HepG2 (cell line): ENCODE measurements at regions not wholly inside any gene's neighbourhood (a gene's known extent, or its start where the extent isn't known, plus 50 kb on each side); places are given as distances from the start of the nearest gene placed in this dataset.
"Not testable (repeated sequence)": the region's sequence is repeated elsewhere in the genome, so short reads cannot be mapped to it uniquely, and the experiment has no call there.

Source experiments
- ATAC-seq: fragments of 200-7000 bp; cut with Tn5 transposase; 3 replicates; pipeline ENCODE4 v1.9.1; 2020; ENCODE audit warnings: mild to moderate bottlenecking, moderate library complexity
- BruUV-seq: library from RNA; stranded (reverse); fragments of 400-500 nt; replicated peaks from 2 replicates; lab custom pipeline; 2021; lab: Mats Ljungman, UMichigan
- CTCF ChIA-PET: fragments of 300-600 bp; formaldehyde crosslinking; extraction: SDS; loops from one replicate; lab custom pipeline; 2021; ENCODE audit warnings: low total read pairs, inconsistent platforms, low intra/inter-chr PET ratio; lab: Yijun Ruan, JAX
- POLR2A ChIA-PET: fragments of 350-600 bp; sonication (Branson Sonifier 250); formaldehyde crosslinking; loops from one replicate; lab custom pipeline; 2020; ENCODE audit warnings: antibody characterized with exemption, inconsistent platforms; lab: Yijun Ruan, JAX
- DNase-seq: peaks from one replicate; pipeline ENCODE4 v3.0.0-alpha.2; 2015; ENCODE audit warnings: low spot score
- FAIRE-seq: peaks from 3 replicates; lab custom pipeline; 2011; peaks lifted over from hg19 to GRCh38; lab: Jason Lieb, UNC
- H2AFZ ChIP-seq: one replicate; pipeline ENCODE4 v1.6.1; 2011; ENCODE audit warnings: low read length, inconsistent platforms
- H3K27ac ChIP-seq: fragments of 300-600 bp; 3 replicates; pipeline ENCODE4 v1.8.0; 2011; ENCODE audit warnings: mixed run types, mild to moderate bottlenecking, mixed read lengths, low read length, inconsistent platforms; ENCODE audit not compliant: insufficient read depth; ENCODE audit errors: extremely low read length
- H3K27me3 ChIP-seq, 2 experiments: fragments of 200-600 bp in 1 of 2; 2 replicates in 1 of 2; 3 replicates in 1 of 2; pipeline versions ENCODE4 v1.6.0 to v1.8.0; 2011; ENCODE audit warnings: low read length in 2 of 2, mild to moderate bottlenecking in 2 of 2, moderate library complexity in 2 of 2, inconsistent platforms in 1 of 2; ENCODE audit not compliant: insufficient read depth in 2 of 2, control insufficient read depth in 1 of 2
- H3K36me3 ChIP-seq, 2 experiments: fragments of 200-600 bp in 1 of 2; replicated peaks in 1 of 2; 2 replicates in 1 of 2; 3 replicates in 1 of 2; pipeline versions ENCODE4 v1.5.1 to v1.8.0; 2011; ENCODE audit warnings: low read length in 2 of 2, inconsistent platforms in 1 of 2; ENCODE audit not compliant: insufficient read depth in 2 of 2, control insufficient read depth in 1 of 2
- H3K4me1 ChIP-seq: 2 replicates; pipeline ENCODE4 v1.5.1; 2012; ENCODE audit warnings: low read length, inconsistent platforms; ENCODE audit not compliant: insufficient read depth
- H3K4me2 ChIP-seq: 2 replicates; pipeline ENCODE4 v1.6.0; 2011; ENCODE audit warnings: low read depth, low read length, inconsistent platforms
- H3K4me3 ChIP-seq, 3 experiments: fragments of 200-600 bp in 1 of 3; sonication (generic), shearing (Covaris generic) in 1 of 3; replicated peaks in 1 of 3; 2 replicates each; pipeline ENCODE4 v1.5.1; 2011 to 2016; ENCODE audit warnings: low read length in 3 of 3, inconsistent platforms in 2 of 3, low read depth in 2 of 3, mild to moderate bottlenecking in 2 of 3, control low read depth in 1 of 3, mixed read lengths in 1 of 3; ENCODE audit not compliant: insufficient read depth in 1 of 3
- H3K79me2 ChIP-seq: one replicate; pipeline ENCODE4 v1.6.1; 2011; ENCODE audit warnings: low read length, inconsistent platforms; ENCODE audit not compliant: insufficient read depth
- H3K9ac ChIP-seq: 2 replicates; pipeline ENCODE4 v1.6.0; 2011; ENCODE audit warnings: mild to moderate bottlenecking, low read depth, low read length, inconsistent platforms; ENCODE audit not compliant: insufficient read depth
- H3K9me3 ChIP-seq: 2 replicates; pipeline ENCODE4 v1.5.1; 2012; ENCODE audit warnings: mild to moderate bottlenecking, low read length
- H4K20me1 ChIP-seq: 2 replicates; pipeline ENCODE4 v1.6.0; 2011; ENCODE audit warnings: inconsistent platforms, mild to moderate bottlenecking, low read length, moderate library complexity; ENCODE audit not compliant: insufficient read depth
- BCL6 ChIP-seq: IDR thresholded peaks from 2 replicates; pipeline ENCODE4 v1.6.1; 2016; ENCODE audit warnings: missing genetic modification reagents, missing compliant biosample characterization
- WGBS: methylation state at CpG from one replicate; pipeline ENCODE4 v1.1.6; 2017; ENCODE audit warnings: low lambda C conversion rate; 5-methylcytosine and 5-hydroxymethylcytosine counted together
- in situ Hi-C: cut with HindIII; loops from 2 replicates; pipeline ENCODE4 v1.10.0; 2017; ENCODE audit warnings: low pct_unique_long_range_greater_than_20kb; ENCODE audit not compliant: extremely low pct_ligation_motif_present
- intact Hi-C: fragments of 100-400 bp; cut with micrococcal nuclease; formaldehyde crosslinking; loops from one replicate; pipeline ENCODE4 v1.10.0; 2022; ENCODE audit not compliant: unreplicated experiment

GRCh38 chr10:46645110-46645509 is 66.2 kb downstream of the SYT15 start:
- H3K27me3 ChIP-seq, FAIRE-seq, intact Hi-C loops, ATAC-seq, H3K4me2 ChIP-seq, POLR2A ChIA-PET, H3K9ac ChIP-seq, H3K36me3 ChIP-seq, H3K27ac ChIP-seq, H4K20me1 ChIP-seq, H3K9me3 ChIP-seq, BruUV-seq, H3K4me1 ChIP-seq, CTCF ChIA-PET, H3K4me3 ChIP-seq, H2AFZ ChIP-seq, in situ Hi-C loops, DNase-seq, H3K79me2 ChIP-seq: not testable (repeated sequence)
- 87% methylated on average over 1 of the region's 1 CpG for WGBS

GRCh38 chr10:46646132-46646531 is 67.2 kb downstream of the SYT15 start:
- H3K27ac ChIP-seq, in situ Hi-C loops, intact Hi-C loops: not testable (repeated sequence)

GRCh38 chr10:46650967-46651366 is 72.0 kb downstream of the SYT15 start:
- H3K4me3 ChIP-seq, H3K9ac ChIP-seq, BruUV-seq, H3K79me2 ChIP-seq, in situ Hi-C loops, H2AFZ ChIP-seq, CTCF ChIA-PET, H3K4me1 ChIP-seq, ATAC-seq, H3K27ac ChIP-seq, FAIRE-seq, H3K4me2 ChIP-seq, DNase-seq, H3K36me3 ChIP-seq, POLR2A ChIA-PET, H3K27me3 ChIP-seq, H4K20me1 ChIP-seq, intact Hi-C loops, H3K9me3 ChIP-seq: not testable (repeated sequence)
- WGBS = 33% methylated on average over 1 of the region's 5 CpGs
- TF ChIP-seq BCL6 (CRISPR knock-in tag) = 0 out of 2 replicates have a peak, but pooled peaks have one; percentile 10

More at GRCh38 chr10:46646132-46646531, 67.2 kb downstream of the SYT15 start:
- H3K36me3 ChIP-seq, H3K4me2 ChIP-seq, CTCF ChIA-PET, ATAC-seq, FAIRE-seq, BruUV-seq, H3K27me3 ChIP-seq, H3K9me3 ChIP-seq, H2AFZ ChIP-seq, H4K20me1 ChIP-seq, H3K79me2 ChIP-seq, H3K4me1 ChIP-seq, POLR2A ChIA-PET, DNase-seq, H3K9ac ChIP-seq, H3K4me3 ChIP-seq: not testable (repeated sequence)
- WGBS = 65% methylated on average over 2 of the region's 3 CpGs

GRCh38 chr10:46657437-46657836 is 78.5 kb downstream of the SYT15 start:
- H3K27ac ChIP-seq, FAIRE-seq, CTCF ChIA-PET, DNase-seq, H3K9ac ChIP-seq, POLR2A ChIA-PET, H3K79me2 ChIP-seq, in situ Hi-C loops, H2AFZ ChIP-seq, H3K4me2 ChIP-seq, H3K27me3 ChIP-seq, intact Hi-C loops, H4K20me1 ChIP-seq, H3K36me3 ChIP-seq, H3K9me3 ChIP-seq, BruUV-seq, H3K4me1 ChIP-seq, H3K4me3 ChIP-seq: not testable (repeated sequence)
- peak; percentile 80 for ATAC-seq
- no CpG with 5 or more reads among the region's 3 CpGs for WGBS
